GM19438 (cell line): ENCODE measurements at regions not wholly inside any gene's neighbourhood (a gene's known extent, or its start where the extent isn't known, plus 50 kb on each side); places are given as distances from the start of the nearest gene placed in this dataset.

ENCODE experiments used
- ATAC-seq: cut with Tn5 transposase; IDR thresholded peaks from one replicate; pipeline ENCODE4 v1.9.1; 2021; ENCODE audit warnings: low read depth; ENCODE audit not compliant: unreplicated experiment

GRCh38 chr1:88074661-88075060, 609.4 kb upstream of the PKN2 start:
- no peak for ATAC-seq

GRCh38 chr1:88075813-88076212, 608.3 kb upstream of the PKN2 start:
- no peak for ATAC-seq

GRCh38 chr1:88079036-88079435, 605.0 kb upstream of the PKN2 start:
- no peak for ATAC-seq

GRCh38 chr1:88080875-88081274, 603.2 kb upstream of the PKN2 start:
- ATAC-seq, result no peak

GRCh38 chr1:88088481-88088880, 595.6 kb upstream of the PKN2 start:
- ATAC-seq, result no peak

GRCh38 chr1:88089961-88090360, 594.1 kb upstream of the PKN2 start:
- ATAC-seq, result no peak

GRCh38 chr1:88098881-88099280, 585.2 kb upstream of the PKN2 start:
- ATAC-seq, result no peak

- ATAC-seq, result no peak
Observed at GRCh38 chr1:88101041-88101440, 583.0 kb upstream of the PKN2 start.

GRCh38 chr1:88104236-88104635, 579.8 kb upstream of the PKN2 start:
- ATAC-seq, result no peak

GRCh38 chr1:88104886-88105285, 579.2 kb upstream of the PKN2 start:
- ATAC-seq, result no peak

GRCh38 chr1:88111816-88112215, 572.3 kb upstream of the PKN2 start:
- ATAC-seq, result no peak

- ATAC-seq, result no peak
Observed at GRCh38 chr1:88117597-88117996, 566.5 kb upstream of the PKN2 start.

- ATAC-seq, result no peak
Observed at GRCh38 chr1:88118176-88118845, 565.8 kb upstream of the PKN2 start.

- no peak for ATAC-seq
Observed at GRCh38 chr1:88124614-88125013, 559.5 kb upstream of the PKN2 start.

GRCh38 chr1:88126467-88126866, 557.6 kb upstream of the PKN2 start:
- ATAC-seq, result no peak

GRCh38 chr1:88133991-88134390, 550.1 kb upstream of the PKN2 start:
- no peak for ATAC-seq

GRCh38 chr1:88134983-88135921, 548.8 kb upstream of the PKN2 start:
- ATAC-seq, result no peak

- ATAC-seq, result no peak
Observed at GRCh38 chr1:88139633-88140032, 544.4 kb upstream of the PKN2 start.

- ATAC-seq, result no peak
Observed at GRCh38 chr1:88140325-88140724, 543.7 kb upstream of the PKN2 start.

- ATAC-seq, result no peak
Observed at GRCh38 chr1:88141499-88142074, 542.5 kb upstream of the PKN2 start.

- no peak for ATAC-seq
Observed at GRCh38 chr1:88145752-88146151, 538.3 kb upstream of the PKN2 start.

- no peak for ATAC-seq
Observed at GRCh38 chr1:88149686-88150085, 534.4 kb upstream of the PKN2 start.
